GM19455 (cell line): ENCODE measurements at regions not wholly inside any gene's neighbourhood (a gene's known extent, or its start where the extent isn't known, plus 50 kb on each side); places are given as distances from the start of the nearest gene placed in this dataset.
A peak's percentile ranks its signal among the peaks of the same experiment; 100 is the strongest.
"Not testable (repeated sequence)": the region's sequence is repeated elsewhere in the genome, so short reads cannot be mapped to it uniquely, and the experiment has no call there.

ENCODE experiments used
- ATAC-seq: cut with Tn5 transposase; IDR thresholded peaks from one replicate; pipeline ENCODE4 v1.9.1; 2021; ENCODE audit not compliant: unreplicated experiment

- no peak for ATAC-seq
These were observed 57.8 kb downstream of the OR2B2 start for GRCh38 chr6:27854421-27854820.

- no peak for ATAC-seq
These were observed 60.8 kb downstream of the OR2B2 start for GRCh38 chr6:27851440-27851839.

- ATAC-seq = not testable (repeated sequence)
These were observed 63.2 kb downstream of the OR2B2 start for GRCh38 chr6:27849001-27849400.

- ATAC-seq = no peak
These were observed 64.5 kb downstream of the OR2B2 start for GRCh38 chr6:27847706-27848105.

GRCh38 chr6:27840572-27840971 is 71.6 kb downstream of the OR2B2 start:
- ATAC-seq = no peak

- ATAC-seq = no peak
These were observed 72.3 kb downstream of the OR2B2 start for GRCh38 chr6:27839626-27840475.

- no peak for ATAC-seq
These were observed 73.1 kb downstream of the OR2B2 start for GRCh38 chr6:27838945-27839625.

- peak; percentile 67 for ATAC-seq
These were observed 73.9 kb downstream of the OR2B2 start for GRCh38 chr6:27838058-27838944.

GRCh38 chr6:27837625-27838057 is 74.6 kb downstream of the OR2B2 start:
- ATAC-seq = peak; percentile 0

GRCh38 chr6:27836783-27837624 is 75.2 kb downstream of the OR2B2 start:
- peak; percentile 32 for ATAC-seq

- no peak for ATAC-seq
These were observed 75.9 kb downstream of the OR2B2 start for GRCh38 chr6:27836141-27836782.

GRCh38 chr6:27834879-27835549 is 77.2 kb downstream of the OR2B2 start:
- ATAC-seq = no peak

GRCh38 chr6:27834384-27834783 is 77.8 kb downstream of the OR2B2 start:
- ATAC-seq = no peak

- peak; percentile 85 for ATAC-seq
These were observed 80.6 kb downstream of the OR2B2 start for GRCh38 chr6:27831434-27832081.

GRCh38 chr6:27830600-27831433 is 81.4 kb downstream of the OR2B2 start:
- ATAC-seq = peak; percentile 79

GRCh38 chr6:27830212-27830599 is 82.0 kb downstream of the OR2B2 start:
- no peak for ATAC-seq

- no peak for ATAC-seq
These were observed 82.6 kb downstream of the OR2B2 start for GRCh38 chr6:27829453-27830211.
